Skeletal muscle satellite cell (primary cell): ENCODE measurements at regions not wholly inside any gene's neighbourhood (a gene's known extent, or its start where the extent isn't known, plus 50 kb on each side); places are given as distances from the start of the nearest gene placed in this dataset.

ENCODE experiments used
- H3K27me3 ChIP-seq: 2 replicates; pipeline ENCODE4 v1.7.0; 2013; ENCODE audit warnings: low read length; ENCODE audit not compliant: control insufficient read depth, insufficient read depth
- H3K36me3 ChIP-seq: 2 replicates; pipeline ENCODE4 v1.7.0; 2013; ENCODE audit warnings: mild to moderate bottlenecking, control low read depth, low read length; ENCODE audit not compliant: insufficient read depth
- H3K4me1 ChIP-seq: 2 replicates; pipeline ENCODE4 v1.7.0; 2013; ENCODE audit warnings: low read length; ENCODE audit not compliant: control insufficient read depth, insufficient read depth
- H3K4me2 ChIP-seq: 2 replicates; pipeline ENCODE4 v1.7.0; 2013; ENCODE audit warnings: mild to moderate bottlenecking, low read length
- H3K4me3 ChIP-seq: 2 replicates; pipeline ENCODE4 v1.7.0; 2013; ENCODE audit warnings: low read length
- H3K9ac ChIP-seq: 2 replicates; pipeline ENCODE4 v1.7.0; 2013; ENCODE audit warnings: mild to moderate bottlenecking, low read depth, low read length, moderate library complexity
- H3K9me3 ChIP-seq: replicated peaks from 2 replicates; pipeline ENCODE4 v1.7.0; 2013; ENCODE audit warnings: mild to moderate bottlenecking, control low read depth, low read length

- Histone ChIP-seq H3K4me1 (no peaks in the 10 kb centered on the region), H3K9ac (no peak overlapping the region), H3K27me3 (peaks cover 20% of the 10 kb centered on the region), H3K9me3 (no peaks in the 10 kb centered on the region), H3K36me3 (no peaks in the 10 kb centered on the region), H3K4me3 (no peak overlapping the region), H3K4me2 (no peak overlapping the region)
Observed at GRCh38 chr6:156400487-156400886, 376.7 kb upstream of the ARID1B start.

- no peak overlapping the region for H3K9ac ChIP-seq
- H3K4me3 ChIP-seq = no peak overlapping the region
- H3K4me1 ChIP-seq = no peaks in the 10 kb centered on the region
- H3K27me3 ChIP-seq = peaks cover 25% of the 10 kb centered on the region
- no peaks in the 10 kb centered on the region for H3K9me3 ChIP-seq
- no peak overlapping the region for H3K4me2 ChIP-seq
- H3K36me3 ChIP-seq = no peaks in the 10 kb centered on the region
Observed at GRCh38 chr6:156398966-156399365, 378.2 kb upstream of the ARID1B start.

GRCh38 chr6:156398371-156398770, 378.8 kb upstream of the ARID1B start:
- no peaks in the 10 kb centered on the region for H3K9me3 ChIP-seq
- H3K4me2 ChIP-seq = no peak overlapping the region
- H3K36me3 ChIP-seq = no peaks in the 10 kb centered on the region
- peaks cover 25% of the 10 kb centered on the region for H3K27me3 ChIP-seq
- H3K4me3 ChIP-seq = no peak overlapping the region
- no peaks in the 10 kb centered on the region for H3K4me1 ChIP-seq
- H3K9ac ChIP-seq = no peak overlapping the region

GRCh38 chr6:156396791-156397418, 380.3 kb upstream of the ARID1B start:
- Histone ChIP-seq H3K9ac (no peak overlapping the region), H3K9me3 (no peaks in the 10 kb centered on the region), H3K4me1 (no peaks in the 10 kb centered on the region)

GRCh38 chr6:156396068-156396771, 381.0 kb upstream of the ARID1B start:
- H3K4me1 ChIP-seq = no peaks in the 10 kb centered on the region
- no peaks in the 10 kb centered on the region for H3K36me3 ChIP-seq
- peaks cover 25% of the 10 kb centered on the region for H3K27me3 ChIP-seq
- no peak overlapping the region for H3K9ac ChIP-seq
- H3K4me2 ChIP-seq = no peak overlapping the region
- no peak overlapping the region for H3K4me3 ChIP-seq
- H3K9me3 ChIP-seq = no peaks in the 10 kb centered on the region

More at GRCh38 chr6:156396791-156397418, 380.3 kb upstream of the ARID1B start:
- peaks cover 25% of the 10 kb centered on the region for H3K27me3 ChIP-seq
- H3K36me3 ChIP-seq = no peaks in the 10 kb centered on the region
- no peak overlapping the region for H3K4me3 ChIP-seq
- H3K4me2 ChIP-seq = no peak overlapping the region

GRCh38 chr6:156395276-156395675, 381.9 kb upstream of the ARID1B start:
- Histone ChIP-seq H3K9me3 (no peaks in the 10 kb centered on the region), H3K36me3 (no peaks in the 10 kb centered on the region), H3K4me2 (no peak overlapping the region), H3K4me1 (no peaks in the 10 kb centered on the region), H3K9ac (no peak overlapping the region), H3K4me3 (no peak overlapping the region), H3K27me3 (peaks cover 25% of the 10 kb centered on the region)

GRCh38 chr6:156392648-156393047, 384.5 kb upstream of the ARID1B start:
- Histone ChIP-seq H3K36me3 (no peaks in the 10 kb centered on the region), H3K27me3 (peaks cover 19% of the 10 kb centered on the region), H3K9me3 (no peaks in the 10 kb centered on the region), H3K4me3 (no peak overlapping the region), H3K4me2 (no peak overlapping the region), H3K4me1 (no peaks in the 10 kb centered on the region), H3K9ac (no peak overlapping the region)

- Histone ChIP-seq H3K9ac (no peak overlapping the region), H3K9me3 (no peaks in the 10 kb centered on the region), H3K4me2 (no peak overlapping the region), H3K4me3 (no peak overlapping the region), H3K36me3 (no peaks in the 10 kb centered on the region), H3K27me3 (peaks cover 13% of the 10 kb centered on the region), H3K4me1 (no peaks in the 10 kb centered on the region)
Observed at GRCh38 chr6:156391977-156392376, 385.2 kb upstream of the ARID1B start.

GRCh38 chr6:156391061-156391672, 386.0 kb upstream of the ARID1B start:
- Histone ChIP-seq H3K9ac (no peak overlapping the region), H3K4me2 (no peak overlapping the region), H3K4me1 (no peaks in the 10 kb centered on the region), H3K27me3 (peaks cover 11% of the 10 kb centered on the region), H3K9me3 (no peaks in the 10 kb centered on the region), H3K4me3 (no peak overlapping the region), H3K36me3 (no peaks in the 10 kb centered on the region)

GRCh38 chr6:156390621-156391020, 386.6 kb upstream of the ARID1B start:
- Histone ChIP-seq H3K9me3 (no peaks in the 10 kb centered on the region), H3K4me1 (no peaks in the 10 kb centered on the region), H3K4me2 (no peak overlapping the region), H3K27me3 (peaks cover 6% of the 10 kb centered on the region), H3K9ac (no peak overlapping the region), H3K36me3 (no peaks in the 10 kb centered on the region), H3K4me3 (no peak overlapping the region)

- H3K4me3 ChIP-seq = no peak overlapping the region
- no peaks in the 10 kb centered on the region for H3K4me1 ChIP-seq
- no peaks in the 10 kb centered on the region for H3K9me3 ChIP-seq
- no peak overlapping the region for H3K9ac ChIP-seq
- no peak overlapping the region for H3K4me2 ChIP-seq
- H3K36me3 ChIP-seq = no peaks in the 10 kb centered on the region
- H3K27me3 ChIP-seq = no peaks in the 10 kb centered on the region
Observed at GRCh38 chr6:156389296-156389695, 387.9 kb upstream of the ARID1B start.
